HCT116 (cell line): ENCODE measurements at regions not wholly inside any gene's neighbourhood (a gene's known extent, or its start where the extent isn't known, plus 50 kb on each side); places are given as distances from the start of the nearest gene placed in this dataset.

Experiments used
- ATAC-seq: fragments of 200-7000 bp; cut with Tn5 transposase; 2 replicates; pipeline ENCODE4 v1.9.1; 2020; ENCODE audit warnings: mild to moderate bottlenecking, moderate library complexity
- BruUV-seq: library from RNA; stranded (reverse); fragments of 400-500 nt; replicated peaks from 2 replicates; lab custom pipeline; 2021; lab: Mats Ljungman, UMichigan
- CTCF ChIA-PET: fragments of 300-600 bp; sonication (Branson Sonifier 250); formaldehyde crosslinking; loops from one replicate; lab custom pipeline; 2021; ENCODE audit warnings: antibody characterized with exemption; lab: Charles Lee
- POLR2A ChIA-PET: fragments of 300-600, 350-600 bp; sonication (Branson Sonifier 250); formaldehyde crosslinking; loops from one replicate; lab custom pipeline; 2021; ENCODE audit warnings: antibody characterized with exemption; lab: Charles Lee
- RAD21 ChIA-PET, 2 experiments: fragments of 300-600 bp; sonication (Branson Sonifier 250); formaldehyde crosslinking; loops; one replicate each; lab custom pipeline; 2023; ENCODE audit warnings: low total read pairs in 2 of 2; ENCODE audit not compliant: uncharacterized antibody in 2 of 2, unreplicated experiment in 2 of 2, low non-redundant PET in 1 of 2; lab: Charles Lee
- DNase-seq: peaks from one replicate; pipeline ENCODE4 v3.0.0-alpha.2; 2010; ENCODE audit warnings: low read depth, low spot score
- H2AFZ ChIP-seq: fragments of 200-600 bp; shearing (Covaris generic), sonication (generic); 2 replicates; pipeline ENCODE4 v1.6.1; 2017; ENCODE audit warnings: low read depth, mixed run types, mixed read lengths, antibody characterized with exemption, low read length; ENCODE audit not compliant: poor library complexity, severe bottlenecking
- H3K27ac ChIP-seq: 2 replicates; pipeline ENCODE4 v1.5.1; 2012; ENCODE audit warnings: low read depth, low read length
- H3K27me3 ChIP-seq: fragments of 200-600 bp; sonication (generic); 2 replicates; pipeline ENCODE4 v1.6.1; 2016; ENCODE audit warnings: mixed run types, low read length, mixed read lengths; ENCODE audit not compliant: insufficient read depth
- H3K36me3 ChIP-seq, 2 experiments: fragments of 200-500 bp in 1 of 2; fragments of 200-600 bp in 1 of 2; sonication (Bioruptor generic) in 1 of 2; sonication (generic) in 1 of 2; 2 replicates each; pipeline versions ENCODE4 v1.5.1 to v1.6.1; 2014 to 2016; ENCODE audit warnings: low read length in 2 of 2, inconsistent platforms in 1 of 2, mixed read lengths in 1 of 2, mixed run types in 1 of 2; ENCODE audit not compliant: insufficient read depth in 2 of 2, control insufficient read depth in 1 of 2
- H3K4me1 ChIP-seq, 2 experiments: fragments of 200-600 bp in 1 of 2; sonication (generic) in 1 of 2; 2 replicates each; pipeline versions ENCODE4 v1.5.1 to v1.6.1; 2012 to 2017; ENCODE audit warnings: low read length in 2 of 2, inconsistent platforms in 1 of 2, mild to moderate bottlenecking in 1 of 2, mixed read lengths in 1 of 2, mixed run types in 1 of 2, moderate library complexity in 1 of 2; ENCODE audit not compliant: insufficient read depth in 2 of 2, control insufficient read depth in 1 of 2
- H3K4me2 ChIP-seq: fragments of 200-600 bp; sonication (generic); 2 replicates; pipeline ENCODE4 v1.6.1; 2017; ENCODE audit warnings: mixed run types, low read length, mixed read lengths
- H3K4me3 ChIP-seq, 2 experiments: fragments of 200-600 bp in 1 of 2; sonication (generic) in 1 of 2; replicated peaks in 1 of 2; 2 replicates each; pipeline ENCODE4 v1.5.1; 2011 to 2016; ENCODE audit warnings: low read length in 2 of 2, control low read depth in 1 of 2, low read depth in 1 of 2, mild to moderate bottlenecking in 1 of 2, mixed read lengths in 1 of 2, mixed run types in 1 of 2
- H3K79me2 ChIP-seq: fragments of 200-600 bp; sonication (generic); 2 replicates; pipeline ENCODE4 v1.6.1; 2017; ENCODE audit warnings: mild to moderate bottlenecking, mixed run types, low read length, moderate library complexity, mixed read lengths; ENCODE audit not compliant: insufficient read depth
- H3K9ac ChIP-seq: fragments of 200-600 bp; sonication (generic); 2 replicates; pipeline ENCODE4 v1.6.1; 2016; ENCODE audit warnings: low read length, mixed read lengths
- H3K9me2 ChIP-seq: fragments of 200-600 bp; sonication (generic), shearing (Covaris generic); 2 replicates; pipeline ENCODE4 v1.6.1; 2017; ENCODE audit warnings: mixed run types, mild to moderate bottlenecking, moderate library complexity; ENCODE audit not compliant: insufficient read depth
- H3K9me3 ChIP-seq, 2 experiments: fragments of 200-500 bp in 1 of 2; fragments of 200-600 bp in 1 of 2; sonication (Bioruptor generic) in 1 of 2; sonication (generic) in 1 of 2; 2 replicates each; pipeline ENCODE4 v1.6.1; 2014 to 2017; ENCODE audit warnings: low read length in 2 of 2, mixed read lengths in 2 of 2, inconsistent platforms in 1 of 2, low read depth in 1 of 2, mild to moderate bottlenecking in 1 of 2, mixed run types in 1 of 2, moderate library complexity in 1 of 2; ENCODE audit not compliant: control insufficient read depth in 1 of 2, insufficient read depth in 1 of 2
- H4K20me1 ChIP-seq: fragments of 200-600 bp; sonication (generic), shearing (Covaris generic); 2 replicates; pipeline ENCODE4 v1.6.1; 2017; ENCODE audit warnings: mixed run types, mild to moderate bottlenecking, moderate library complexity; ENCODE audit not compliant: insufficient read depth
- EGR1 ChIP-seq: IDR thresholded peaks from 2 replicates; pipeline ENCODE4 v1.6.1; 2012; ENCODE audit warnings: low read depth
- ELF1 ChIP-seq: IDR thresholded peaks from 2 replicates; pipeline ENCODE4 v1.6.1; 2012; ENCODE audit warnings: low read depth, borderline replicate concordance
- EZH2 ChIP-seq: fragments of 200-600 bp; sonication (generic); IDR thresholded peaks from 2 replicates; pipeline ENCODE4 v1.6.1; 2017; ENCODE audit warnings: antibody characterized with exemption, mixed run types
- JUND ChIP-seq: IDR thresholded peaks from 2 replicates; pipeline ENCODE4 v1.6.1; 2012
- POLR2AphosphoS5 ChIP-seq: IDR thresholded peaks from 2 replicates; pipeline ENCODE4 v1.6.1; 2011; ENCODE audit warnings: mild to moderate bottlenecking, low read depth, low read length, moderate library complexity
- RAD21 ChIP-seq: IDR thresholded peaks from 2 replicates; pipeline ENCODE4 v1.6.1; 2012; ENCODE audit warnings: low read depth, mild to moderate bottlenecking
- SP1 ChIP-seq: IDR thresholded peaks from 2 replicates; pipeline ENCODE4 v1.6.1; 2012; ENCODE audit warnings: low read depth
- TCF7L2 ChIP-seq: IDR thresholded peaks from 2 replicates; pipeline ENCODE4 v1.7.0; 2011; ENCODE audit warnings: borderline replicate concordance, inconsistent platforms; ENCODE audit not compliant: insufficient read depth, insufficient read length; ENCODE audit errors: extremely low read depth
- YY1 ChIP-seq: IDR thresholded peaks from 2 replicates; pipeline ENCODE4 v1.6.1; 2011; ENCODE audit warnings: low read length, low read depth, moderate library complexity, mild to moderate bottlenecking; ENCODE audit not compliant: insufficient replicate concordance; ENCODE audit errors: extremely low read depth
- intact Hi-C: fragments of 100-400 bp; cut with micrococcal nuclease; formaldehyde crosslinking; loops from 2 replicates; pipeline ENCODE4 v1.10.0; 2022
- TF ChIP-seq, protein P1 (sequence below): IDR thresholded peaks from 2 replicates; pipeline ENCODE4 v1.6.1; 2011; ENCODE audit warnings: mild to moderate bottlenecking, low read length, moderate library complexity; ENCODE audit not compliant: insufficient replicate concordance; ENCODE audit errors: extremely low read depth
- TF ChIP-seq, protein P2 (sequence below): IDR thresholded peaks from 2 replicates; pipeline ENCODE4 v1.6.1; 2012

DNA sequence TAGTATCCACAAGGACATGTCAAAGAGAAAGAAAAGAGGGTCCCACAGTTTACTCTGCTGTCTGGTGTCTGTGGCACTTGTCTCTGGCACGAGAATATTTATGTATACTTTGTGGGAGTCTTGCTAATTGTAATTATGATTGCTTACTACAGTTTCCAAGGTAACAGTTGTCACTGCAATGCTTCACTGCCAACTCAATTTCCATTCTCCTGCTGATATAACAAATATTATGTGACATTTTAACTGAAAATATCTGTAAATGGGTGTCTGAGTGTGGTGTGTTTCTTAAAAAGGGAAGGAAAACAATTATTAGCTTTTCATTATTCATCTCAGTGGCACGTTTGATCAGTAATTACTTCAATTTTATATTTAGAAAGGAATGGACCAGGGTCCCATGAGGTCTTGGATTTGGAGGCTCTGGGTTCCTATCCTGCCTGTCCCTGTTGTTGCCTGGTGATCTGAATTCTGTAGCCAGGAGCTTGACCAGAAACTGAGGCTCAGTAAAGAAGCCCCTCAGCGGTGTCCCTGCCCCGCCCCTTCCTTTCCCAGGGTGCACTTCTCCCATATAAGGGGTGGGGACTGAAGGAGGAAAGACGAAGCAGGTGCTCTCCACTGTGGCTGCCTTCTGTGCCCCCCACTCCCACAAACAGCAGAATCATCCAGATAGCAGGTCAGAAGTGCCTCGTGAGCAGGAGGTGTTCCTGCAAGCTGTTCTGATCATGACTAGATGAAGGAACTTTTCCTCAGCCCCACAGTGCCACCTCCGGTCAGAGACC lies 137.3 kb upstream of the KIF2A start:
- RAD21 ChIA-PET, result no interaction called here
- POLR2A ChIA-PET, result no interaction called here
- Histone ChIP-seq H3K36me3 (no peaks in the 10 kb centered on the region), H2AFZ (no peak overlapping the region), H3K27me3 (peaks cover 21% of the 10 kb centered on the region; the same call in 1 of the 2 replicates), H3K27ac (no peak overlapping the region), H3K79me2 (no peaks in the 10 kb centered on the region), H4K20me1 (no peaks in the 10 kb centered on the region), H3K9ac (no peak overlapping the region), H3K4me1 (no peaks in the 10 kb centered on the region), H3K9me2 (no peaks in the 10 kb centered on the region), H3K4me2 (peak overlapping the region; percentile 22; the same call in 1 of the 2 replicates), H3K9me3 (no peaks in the 10 kb centered on the region), H3K4me3 (no peak overlapping the region)
- intact Hi-C loops, result no loop called here
- CTCF ChIA-PET, result no interaction called here
- BruUV-seq, result no TSS peak
- ATAC-seq (0 out of 2 replicates have a peak, but pooled peaks have one; percentile 40), DNase-seq (no peak)
- TF ChIP-seq YY1, result no peak
- TF ChIP-seq POLR2AphosphoS5, result no peak
- no peak for TF ChIP-seq TCF7L2
- no peak for TF ChIP-seq EGR1
- TF ChIP-seq RAD21, result no peak
- TF ChIP-seq EZH2, result no peak
- no peak for TF ChIP-seq JUND
- TF ChIP-seq, protein P1, sequence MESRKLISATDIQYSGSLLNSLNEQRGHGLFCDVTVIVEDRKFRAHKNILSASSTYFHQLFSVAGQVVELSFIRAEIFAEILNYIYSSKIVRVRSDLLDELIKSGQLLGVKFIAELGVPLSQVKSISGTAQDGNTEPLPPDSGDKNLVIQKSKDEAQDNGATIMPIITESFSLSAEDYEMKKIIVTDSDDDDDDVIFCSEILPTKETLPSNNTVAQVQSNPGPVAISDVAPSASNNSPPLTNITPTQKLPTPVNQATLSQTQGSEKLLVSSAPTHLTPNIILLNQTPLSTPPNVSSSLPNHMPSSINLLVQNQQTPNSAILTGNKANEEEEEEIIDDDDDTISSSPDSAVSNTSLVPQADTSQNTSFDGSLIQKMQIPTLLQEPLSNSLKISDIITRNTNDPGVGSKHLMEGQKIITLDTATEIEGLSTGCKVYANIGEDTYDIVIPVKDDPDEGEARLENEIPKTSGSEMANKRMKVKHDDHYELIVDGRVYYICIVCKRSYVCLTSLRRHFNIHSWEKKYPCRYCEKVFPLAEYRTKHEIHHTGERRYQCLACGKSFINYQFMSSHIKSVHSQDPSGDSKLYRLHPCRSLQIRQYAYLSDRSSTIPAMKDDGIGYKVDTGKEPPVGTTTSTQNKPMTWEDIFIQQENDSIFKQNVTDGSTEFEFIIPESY, result no peak
- no peak for TF ChIP-seq ELF1
- TF ChIP-seq SP1, result no peak
- TF ChIP-seq, protein P2, sequence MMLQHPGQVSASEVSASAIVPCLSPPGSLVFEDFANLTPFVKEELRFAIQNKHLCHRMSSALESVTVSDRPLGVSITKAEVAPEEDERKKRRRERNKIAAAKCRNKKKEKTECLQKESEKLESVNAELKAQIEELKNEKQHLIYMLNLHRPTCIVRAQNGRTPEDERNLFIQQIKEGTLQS, result no peak
- TF ChIP-seq, all 23 proteins: peak for 0
